ENCODE measurements at regions not wholly inside any gene's neighbourhood (a gene's known extent, or its start where the extent isn't known, plus 50 kb on each side); places are given as distances from the start of the nearest gene placed in this dataset.

- no peak for ATAC-seq (replicated peaks)
- no peaks in the 10 kb centered on the region for H3K9me3 Mint-ChIP-seq
- H3K4me1 Mint-ChIP-seq: no peaks in the 10 kb centered on the region
- no peaks in the 10 kb centered on the region for H3K36me3 Mint-ChIP-seq (ENCODE audit: low read depth)
- H3K4me3 Mint-ChIP-seq: no peak overlapping the region
- H3K27ac Mint-ChIP-seq: no peak overlapping the region
- peaks cover 6% of the 10 kb centered on the region for H3K27me3 Mint-ChIP-seq
Measured at GRCh38 chr1:240036526-240036925, 55.2 kb upstream of the FMN2 start.
